HTR-8/SVneo (cell line): ENCODE measurements at regions not wholly inside any gene's neighbourhood (a gene's known extent, or its start where the extent isn't known, plus 50 kb on each side); places are given as distances from the start of the nearest gene placed in this dataset.
"Not testable (repeated sequence)": the region's sequence is repeated elsewhere in the genome, so short reads cannot be mapped to it uniquely, and the experiment has no call there.

ENCODE experiments used
- DNase-seq: peaks from one replicate; pipeline ENCODE4 v3.0.0; 2011; ENCODE audit warnings: low spot score, mixed read lengths; ENCODE audit not compliant: insufficient read length
- FAIRE-seq: peaks from 2 replicates; lab custom pipeline; 2011; peaks lifted over from hg19 to GRCh38; lab: Jason Lieb, UNC

- DNase-seq (no peak), FAIRE-seq (no peak)
These were observed 1214.1 kb downstream of the DIAPH3 start for GRCh38 chr13:58949646-58950045.

- FAIRE-seq = no peak
- DNase-seq = no peak
These were observed 1212.8 kb downstream of the DIAPH3 start for GRCh38 chr13:58950911-58951310.

- FAIRE-seq (no peak), DNase-seq (no peak)
These were observed 1210.1 kb downstream of the DIAPH3 start for GRCh38 chr13:58953638-58954037.

- DNase-seq (no peak), FAIRE-seq (no peak)
These were observed 1208.0 kb downstream of the DIAPH3 start for GRCh38 chr13:58955546-58956385.

- FAIRE-seq, DNase-seq: not testable (repeated sequence)
These were observed 1205.6 kb downstream of the DIAPH3 start for GRCh38 chr13:58958097-58958496.

- FAIRE-seq = no peak
- DNase-seq = no peak
These were observed 1202.8 kb downstream of the DIAPH3 start for GRCh38 chr13:58960888-58961287.

- no peak for DNase-seq
- no peak for FAIRE-seq
These were observed 1200.4 kb downstream of the DIAPH3 start for GRCh38 chr13:58963321-58963720.

- DNase-seq = no peak
- FAIRE-seq = no peak
These were observed 1199.7 kb downstream of the DIAPH3 start for GRCh38 chr13:58964048-58964447.

- FAIRE-seq (no peak), DNase-seq (no peak)
These were observed 1186.6 kb downstream of the DIAPH3 start for GRCh38 chr13:58977085-58977484.

- DNase-seq (no peak), FAIRE-seq (no peak)
These were observed 1185.4 kb downstream of the DIAPH3 start for GRCh38 chr13:58978331-58978730.

- DNase-seq = no peak
- no peak for FAIRE-seq
These were observed 1183.9 kb downstream of the DIAPH3 start for GRCh38 chr13:58979851-58980250.

GRCh38 chr13:58985845-58986244, 1177.9 kb downstream of the DIAPH3 start:
- FAIRE-seq = no peak
- no peak for DNase-seq

- no peak for FAIRE-seq
These were observed 1174.2 kb downstream of the DIAPH3 start for GRCh38 chr13:58989556-58989955.

GRCh38 chr13:58991826-58992477, 1171.8 kb downstream of the DIAPH3 start:
- FAIRE-seq = no peak
- no peak for DNase-seq

More at GRCh38 chr13:58989556-58989955, 1174.2 kb downstream of the DIAPH3 start:
- DNase-seq = no peak

GRCh38 chr13:58992478-58993042, 1171.2 kb downstream of the DIAPH3 start:
- no peak for FAIRE-seq
- no peak for DNase-seq

GRCh38 chr13:58994077-58994476, 1169.7 kb downstream of the DIAPH3 start:
- FAIRE-seq = no peak
- no peak for DNase-seq

GRCh38 chr13:58994777-58995176, 1169.0 kb downstream of the DIAPH3 start:
- no peak for FAIRE-seq
- no peak for DNase-seq

GRCh38 chr13:58998716-58999115, 1165.0 kb downstream of the DIAPH3 start:
- DNase-seq (no peak), FAIRE-seq (no peak)

- FAIRE-seq (no peak), DNase-seq (no peak)
These were observed 1163.9 kb downstream of the DIAPH3 start for GRCh38 chr13:58999851-59000250.

- no peak for DNase-seq
- no peak for FAIRE-seq
These were observed 1163.0 kb downstream of the DIAPH3 start for GRCh38 chr13:59000770-59001169.

GRCh38 chr13:59012731-59013130, 1151.0 kb downstream of the DIAPH3 start:
- FAIRE-seq (no peak), DNase-seq (no peak)
